Thoracic aorta (tissue), 2 donors: ENCODE measurements at regions not wholly inside any gene's neighbourhood (a gene's known extent, or its start where the extent isn't known, plus 50 kb on each side); places are given as distances from the start of the nearest gene placed in this dataset.

Source experiments
- ATAC-seq: fragments of 150-250 bp; one replicate; pipeline ENCODE4 v1.8.0; 2017; ENCODE audit warnings: low read depth; ENCODE audit not compliant: insufficient number of reproducible peaks, low FRiP score
- DNase-seq: peaks from one replicate; pipeline ENCODE4 v3.0.0-alpha.2; 2020; ENCODE audit warnings: low spot score
- H3K27ac ChIP-seq, 2 donors: fragments of 200-600 bp; sonication (generic); 1 replicate in 1 of 2; 2 replicates in 1 of 2; pipeline ENCODE4 v1.5.1; 2016; ENCODE audit warnings: mild to moderate bottlenecking in 2 of 2, moderate library complexity in 2 of 2
- H3K27me3 ChIP-seq: fragments of 200-600 bp; sonication (generic); replicated peaks from 2 replicates; pipeline ENCODE4 v1.6.0; 2016; ENCODE audit warnings: mild to moderate bottlenecking; ENCODE audit not compliant: insufficient read depth
- H3K36me3 ChIP-seq: fragments of 200-600 bp; sonication (generic); one replicate; pipeline ENCODE4 v1.5.1; 2016
- H3K4me1 ChIP-seq, 2 donors: fragments of 200-600 bp; sonication (generic); 1 replicate in 1 of 2; 2 replicates in 1 of 2; pipeline versions ENCODE4 v1.5.1 to v1.6.0; 2016; ENCODE audit warnings: low read depth in 2 of 2, mild to moderate bottlenecking in 1 of 2; ENCODE audit not compliant: control insufficient read depth in 1 of 2
- H3K4me3 ChIP-seq: fragments of 200-600 bp; sonication (generic); 2 replicates; pipeline ENCODE4 v1.5.1; 2016; ENCODE audit warnings: mild to moderate bottlenecking
- H3K9me3 ChIP-seq: fragments of 200-600 bp; sonication (generic); 2 replicates; pipeline ENCODE4 v1.5.1; 2016
- TF ChIP-seq, protein P1 (sequence below): fragments of 200-600 bp; sonication (generic); IDR thresholded peaks from one replicate; pipeline ENCODE4 v1.5.1; 2019; ENCODE audit warnings: antibody characterized with exemption

DNA sequence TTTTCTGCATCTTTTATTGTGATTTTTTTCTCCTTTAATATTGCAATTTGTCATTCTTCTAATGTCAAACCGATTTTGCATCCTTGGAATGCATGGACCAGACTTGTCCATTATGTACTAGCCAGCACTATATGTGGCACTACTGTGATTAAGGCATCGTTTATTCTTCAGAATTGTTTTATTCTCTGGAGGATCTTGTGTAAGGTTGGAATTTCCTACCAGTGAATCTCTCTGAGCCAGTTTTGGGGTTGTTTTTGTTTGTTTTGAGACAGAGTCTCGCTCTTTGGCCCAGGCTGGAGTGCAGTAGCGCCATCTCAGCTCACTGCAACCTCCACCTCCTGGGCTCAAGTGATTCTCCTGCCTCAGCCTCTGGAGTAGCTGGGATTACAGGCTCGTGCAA is 58.5 kb downstream of the IGLL5 start:
- ATAC-seq (no peak), DNase-seq (no peak)
- TF ChIP-seq, protein P1, sequence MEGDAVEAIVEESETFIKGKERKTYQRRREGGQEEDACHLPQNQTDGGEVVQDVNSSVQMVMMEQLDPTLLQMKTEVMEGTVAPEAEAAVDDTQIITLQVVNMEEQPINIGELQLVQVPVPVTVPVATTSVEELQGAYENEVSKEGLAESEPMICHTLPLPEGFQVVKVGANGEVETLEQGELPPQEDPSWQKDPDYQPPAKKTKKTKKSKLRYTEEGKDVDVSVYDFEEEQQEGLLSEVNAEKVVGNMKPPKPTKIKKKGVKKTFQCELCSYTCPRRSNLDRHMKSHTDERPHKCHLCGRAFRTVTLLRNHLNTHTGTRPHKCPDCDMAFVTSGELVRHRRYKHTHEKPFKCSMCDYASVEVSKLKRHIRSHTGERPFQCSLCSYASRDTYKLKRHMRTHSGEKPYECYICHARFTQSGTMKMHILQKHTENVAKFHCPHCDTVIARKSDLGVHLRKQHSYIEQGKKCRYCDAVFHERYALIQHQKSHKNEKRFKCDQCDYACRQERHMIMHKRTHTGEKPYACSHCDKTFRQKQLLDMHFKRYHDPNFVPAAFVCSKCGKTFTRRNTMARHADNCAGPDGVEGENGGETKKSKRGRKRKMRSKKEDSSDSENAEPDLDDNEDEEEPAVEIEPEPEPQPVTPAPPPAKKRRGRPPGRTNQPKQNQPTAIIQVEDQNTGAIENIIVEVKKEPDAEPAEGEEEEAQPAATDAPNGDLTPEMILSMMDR: no peak
- no peaks in the 10 kb centered on the region for H3K27me3 ChIP-seq
- no peaks in the 10 kb centered on the region for H3K36me3 ChIP-seq
- H3K27ac ChIP-seq: no peak overlapping the region
- H3K9me3 ChIP-seq: no peaks in the 10 kb centered on the region
- no peak overlapping the region for H3K4me3 ChIP-seq
- H3K4me1 ChIP-seq: no peaks in the 10 kb centered on the region

DNA sequence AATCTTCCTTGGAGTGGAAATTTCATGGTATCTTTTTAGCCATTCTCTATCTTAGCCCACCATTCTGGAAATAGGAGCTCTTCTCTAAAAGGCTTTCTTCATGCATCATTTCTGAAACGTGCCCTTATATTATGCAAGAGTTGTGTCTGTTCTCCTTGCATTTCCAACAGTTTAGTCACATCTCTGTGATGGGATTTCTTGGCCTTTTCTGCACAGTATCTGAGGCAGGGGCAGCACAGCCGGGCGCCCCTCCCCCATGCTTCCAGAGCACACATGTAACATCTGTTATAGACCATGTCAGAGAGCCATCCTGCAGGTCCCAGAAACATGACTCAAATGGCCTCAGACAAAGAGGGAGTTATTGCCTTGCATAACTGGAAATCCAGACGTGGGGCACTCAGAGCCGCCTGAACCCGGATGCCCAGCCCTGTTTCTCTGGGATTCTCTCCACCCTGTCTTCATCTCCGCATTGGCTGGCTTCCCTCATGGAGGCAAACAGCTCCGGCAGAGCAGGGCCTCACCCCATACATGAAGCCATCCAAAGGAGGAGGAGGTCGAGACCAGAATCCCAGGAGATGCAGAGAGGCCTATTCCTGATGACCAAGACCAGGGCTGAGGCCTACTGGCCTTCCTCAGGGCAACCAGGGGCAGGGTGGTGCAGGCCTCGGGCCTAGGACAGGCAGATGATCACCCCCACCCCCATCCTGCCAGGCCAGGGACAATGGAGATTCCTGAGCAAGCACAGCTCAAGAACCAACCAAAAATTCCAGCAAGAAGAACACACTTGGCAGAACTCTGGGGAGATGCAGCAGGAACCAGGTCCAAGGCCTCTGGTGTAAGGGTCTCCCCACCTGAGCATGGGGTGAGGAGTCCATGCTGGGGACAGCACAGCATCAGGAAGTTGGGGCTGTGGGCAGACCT is 61.3 kb downstream of the IGLL5 start:
- Histone ChIP-seq H3K27ac (no peak overlapping the region), H3K27me3 (no peaks in the 10 kb centered on the region), H3K4me3 (no peak overlapping the region), H3K36me3 (no peaks in the 10 kb centered on the region), H3K4me1 (no peaks in the 10 kb centered on the region), H3K9me3 (no peaks in the 10 kb centered on the region)
- TF ChIP-seq, protein P1: no peak
- ATAC-seq (no peak), DNase-seq (no peak)

DNA sequence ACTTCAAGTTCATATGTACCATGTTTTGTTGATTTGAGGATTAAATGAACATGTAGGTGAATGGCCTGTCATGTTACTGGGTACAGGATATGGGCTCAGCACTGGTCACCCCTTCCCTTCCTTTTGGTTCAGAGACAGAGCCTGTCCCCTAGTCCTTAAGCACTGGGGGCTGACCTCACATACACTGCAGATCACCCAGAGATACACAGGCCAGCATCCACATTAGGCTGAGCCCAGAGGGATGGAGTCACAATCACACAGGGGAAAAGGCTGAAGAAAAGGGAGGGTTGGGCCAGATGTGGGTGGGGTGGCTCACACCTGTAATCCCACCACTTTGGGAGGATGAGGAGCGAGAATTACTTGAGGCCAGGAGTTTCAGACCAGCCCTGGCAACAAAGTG is 62.3 kb downstream of the IGLL5 start:
- H3K4me3 ChIP-seq: no peak overlapping the region
- H3K4me1 ChIP-seq: no peaks in the 10 kb centered on the region
- H3K9me3 ChIP-seq: no peaks in the 10 kb centered on the region
- no peak for ATAC-seq
- no peaks in the 10 kb centered on the region for H3K27me3 ChIP-seq
- TF ChIP-seq, protein P1: no peak
- no peak for DNase-seq
- no peaks in the 10 kb centered on the region for H3K36me3 ChIP-seq
- H3K27ac ChIP-seq: no peak overlapping the region

DNA sequence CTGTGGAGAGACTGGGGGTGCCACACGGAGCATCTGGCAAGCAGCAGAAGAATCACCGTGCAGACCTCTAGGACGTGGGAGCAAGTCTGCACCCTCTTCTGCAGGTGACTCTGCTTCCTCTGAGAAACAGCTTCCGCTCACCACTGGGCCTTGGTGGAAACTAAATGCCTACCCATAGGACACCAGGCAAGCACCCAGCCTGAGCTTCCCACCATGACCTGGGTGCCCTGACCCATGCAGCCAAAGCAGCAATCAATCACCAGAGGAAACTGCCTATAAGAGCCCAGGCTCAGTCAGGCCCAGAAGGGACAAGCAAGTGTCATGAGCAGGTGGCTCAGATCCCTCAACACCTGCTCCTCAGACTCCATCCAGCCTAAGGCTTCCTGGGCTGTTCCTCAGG is 63.4 kb downstream of the IGLL5 start:
- Histone ChIP-seq H3K27me3 (no peaks in the 10 kb centered on the region), H3K9me3 (no peaks in the 10 kb centered on the region), H3K4me3 (no peak overlapping the region), H3K36me3 (no peaks in the 10 kb centered on the region), H3K27ac (no peak overlapping the region), H3K4me1 (no peaks in the 10 kb centered on the region)
- no peak for DNase-seq
- TF ChIP-seq, protein P1: no peak
- ATAC-seq: no peak

DNA sequence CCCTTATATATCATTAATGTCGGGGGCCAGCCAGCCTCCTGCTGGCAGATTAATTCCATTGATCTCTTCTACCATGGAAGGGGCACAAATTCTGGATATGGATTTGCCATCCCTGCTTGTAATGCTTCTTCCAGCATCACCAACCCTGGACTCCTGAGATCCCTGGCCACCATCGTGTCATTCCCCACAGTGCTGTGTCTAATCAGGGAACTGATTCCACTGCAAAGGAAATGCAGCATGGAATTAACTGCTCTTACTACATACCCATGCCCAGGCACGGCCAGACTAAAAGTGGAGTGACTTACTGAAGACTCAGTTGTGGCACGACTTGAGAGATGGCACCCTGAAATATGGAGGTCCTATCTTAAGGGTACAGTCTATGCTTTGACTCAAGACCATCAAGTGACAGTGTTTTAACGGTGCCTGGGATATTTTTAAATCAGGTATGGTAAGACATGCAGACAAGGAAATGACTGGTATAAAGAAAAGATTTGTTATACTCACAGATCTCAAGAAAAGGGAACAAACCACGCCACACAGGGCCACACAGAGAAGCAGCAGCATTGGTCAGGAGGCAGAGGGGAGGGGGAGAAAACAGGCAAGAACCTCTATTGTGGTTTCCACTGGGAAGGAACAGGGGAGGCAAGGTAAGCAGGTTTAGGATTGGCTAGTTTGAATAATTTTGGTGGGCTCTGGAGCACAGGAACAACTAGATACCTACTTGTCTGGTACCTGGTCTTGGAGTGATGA is 65.1 kb downstream of the IGLL5 start:
- Histone ChIP-seq H3K27ac (no peak overlapping the region), H3K27me3 (no peaks in the 10 kb centered on the region), H3K36me3 (no peaks in the 10 kb centered on the region), H3K4me3 (no peak overlapping the region), H3K4me1 (no peaks in the 10 kb centered on the region), H3K9me3 (no peaks in the 10 kb centered on the region)
- no peak for DNase-seq
- ATAC-seq: no peak
- TF ChIP-seq, protein P1: no peak
